NCI-H2107 treated with DMSO at 0.1 percent for 48 hours (cell line): ENCODE measurements at regions not wholly inside any gene's neighbourhood (a gene's known extent, or its start where the extent isn't known, plus 50 kb on each side); places are given as distances from the start of the nearest gene placed in this dataset.
"Not testable (repeated sequence)": the region's sequence is repeated elsewhere in the genome, so short reads cannot be mapped to it uniquely, and the experiment has no call there.

Experiments
- DNase-seq: peaks from one replicate; lab custom pipeline; 2025; ENCODE audit not compliant: unreplicated experiment; lab: John Stamatoyannopoulos, UW

DNA sequence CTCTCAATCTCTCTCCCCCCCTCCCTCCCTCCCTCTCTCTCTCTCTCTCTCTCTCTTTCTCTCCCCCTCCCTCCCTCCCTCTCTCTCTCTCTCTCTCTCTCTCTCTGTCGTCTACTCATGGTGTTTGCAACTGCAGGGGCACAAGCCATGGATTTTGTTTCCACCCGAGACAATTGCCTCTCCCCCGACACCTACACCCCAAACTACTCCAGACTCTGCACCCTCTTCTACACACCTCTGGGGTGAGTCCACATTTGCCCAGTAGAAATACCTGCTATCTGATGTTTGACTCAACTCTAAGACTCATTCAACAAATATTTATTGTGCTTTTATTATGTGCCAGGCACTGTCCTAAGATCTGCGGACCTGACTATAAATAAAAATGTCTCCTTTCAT lies 93.7 kb downstream of the TMEM17 start:
- no peak for DNase-seq

DNA sequence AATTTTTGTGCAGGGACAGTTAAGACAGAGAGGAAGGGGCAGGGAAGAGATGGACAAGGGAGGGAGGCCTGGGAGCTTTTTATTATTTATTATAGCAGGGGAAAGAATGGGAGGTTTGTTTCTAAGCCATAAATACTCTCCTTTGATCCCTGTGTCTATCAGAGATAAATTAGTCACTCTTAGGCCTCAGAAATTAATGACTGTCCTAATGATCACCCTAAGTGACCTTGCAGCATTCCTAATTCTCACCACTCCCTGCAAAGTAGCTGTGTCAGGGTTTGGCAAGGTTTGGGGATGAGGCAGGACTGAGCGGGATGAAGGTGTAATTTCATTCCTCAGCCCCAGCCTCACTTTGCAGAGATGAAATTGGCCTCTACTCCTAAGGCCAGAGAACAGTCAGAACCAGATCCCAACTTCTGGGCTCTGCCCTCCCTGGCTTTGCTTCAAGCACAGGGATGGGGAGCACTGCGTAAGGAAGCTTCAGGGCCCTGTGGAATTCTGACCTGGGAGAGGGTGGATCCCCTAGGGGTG lies 95.0 kb downstream of the TMEM17 start:
- no peak for DNase-seq

DNA sequence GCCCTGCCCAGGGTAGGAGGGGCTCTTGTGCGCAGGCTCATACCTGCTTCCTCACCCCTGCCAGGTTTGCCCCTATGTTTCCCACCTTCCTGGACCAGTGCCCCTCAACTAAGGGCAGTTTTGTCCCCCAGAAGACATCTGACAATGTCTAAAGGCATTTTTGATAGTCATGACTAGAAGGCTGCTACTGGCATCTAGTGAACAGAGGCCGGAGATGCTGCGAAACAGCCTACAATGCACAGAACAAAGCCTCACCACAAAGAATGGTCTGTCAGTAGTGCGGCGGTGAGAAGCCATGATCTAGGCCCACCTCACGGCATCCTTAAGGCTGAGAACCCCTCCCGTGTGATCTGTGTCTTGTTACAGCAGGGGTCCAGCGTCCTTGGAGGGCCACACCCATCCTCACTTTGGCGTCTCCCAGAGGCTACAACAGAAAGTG lies 96.0 kb downstream of the TMEM17 start:
- peak; percentile 28 for DNase-seq

DNA sequence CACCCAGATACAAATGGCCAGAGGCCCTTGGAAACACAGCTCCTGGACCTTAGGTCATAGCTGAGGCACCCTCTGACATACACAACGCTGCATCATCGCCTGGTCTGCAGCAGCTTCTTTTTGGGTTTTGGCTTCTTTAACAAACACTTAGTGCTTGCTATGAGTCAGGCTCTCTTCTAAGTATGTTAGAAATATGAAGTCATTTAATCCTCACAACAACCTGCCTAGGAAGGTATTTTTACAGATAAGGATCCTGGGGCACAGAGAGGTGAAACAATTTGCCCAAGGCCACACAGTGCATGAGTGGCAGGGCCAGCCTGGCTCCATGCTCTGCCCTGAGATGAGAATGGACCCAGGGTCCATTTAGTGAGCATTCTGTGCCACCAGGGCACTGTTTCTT lies 96.6 kb downstream of the TMEM17 start:
- DNase-seq = no peak

DNA sequence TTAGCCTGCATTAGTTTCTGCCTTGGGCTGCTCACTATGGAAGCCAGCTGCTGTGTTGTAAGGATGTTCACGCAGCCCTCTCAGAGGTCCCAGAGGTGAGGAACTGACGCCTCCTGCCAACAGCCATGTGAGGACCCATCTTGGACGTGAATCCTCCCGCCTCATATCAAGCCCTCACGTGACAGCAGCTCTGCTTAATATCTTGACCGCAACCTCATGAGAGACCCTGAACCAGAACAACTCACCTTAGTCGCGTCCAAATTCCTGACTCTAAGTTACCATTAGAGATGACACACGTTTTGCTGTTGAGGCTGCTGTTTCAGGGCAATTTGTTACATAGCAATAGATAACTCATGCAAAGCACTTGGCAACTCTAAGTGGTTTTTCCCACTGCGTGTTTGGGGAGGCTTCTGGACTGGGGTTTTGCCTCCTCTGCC lies 97.7 kb downstream of the TMEM17 start:
- DNase-seq = no peak

DNA sequence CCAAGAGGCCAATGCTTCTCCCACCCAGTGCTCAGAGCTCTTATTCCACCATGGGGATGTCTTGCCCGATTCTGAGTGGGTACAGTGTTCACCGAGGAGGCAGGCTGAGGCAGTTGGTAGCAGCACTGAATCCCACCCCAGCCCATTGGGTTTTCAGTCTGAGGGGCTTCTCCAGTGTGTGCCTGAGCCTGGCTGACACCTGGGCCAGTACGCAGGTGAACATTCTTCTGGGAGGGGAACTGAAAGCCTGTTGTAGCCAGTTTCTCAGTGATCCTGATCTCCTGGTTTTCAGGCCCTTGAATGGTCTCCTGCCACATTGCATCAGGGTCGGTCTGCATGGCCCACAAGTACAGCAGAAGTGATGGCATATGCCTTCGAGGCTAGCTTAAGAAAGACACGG lies 98.2 kb downstream of the TMEM17 start:
- DNase-seq = no peak

DNA sequence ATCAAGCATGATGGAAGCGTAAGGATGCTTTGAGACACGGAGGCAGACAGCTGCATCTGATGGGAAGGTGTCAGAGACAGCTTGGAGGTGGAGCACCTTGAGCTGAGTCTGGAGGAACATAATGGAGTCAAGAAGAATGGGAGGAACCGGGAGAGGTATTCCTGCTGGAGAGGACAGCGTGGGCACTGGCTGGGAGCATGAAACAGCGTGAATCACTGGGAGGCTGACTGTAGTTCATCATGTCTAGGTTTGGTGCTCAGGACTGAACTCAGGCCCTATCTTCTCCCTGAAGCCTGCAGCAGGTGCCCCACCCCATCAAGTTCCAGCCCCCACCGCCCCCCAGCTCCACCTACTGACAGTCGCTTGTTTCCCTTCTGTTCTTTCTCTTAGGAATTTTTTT lies 98.6 kb downstream of the TMEM17 start:
- DNase-seq = no peak

DNA sequence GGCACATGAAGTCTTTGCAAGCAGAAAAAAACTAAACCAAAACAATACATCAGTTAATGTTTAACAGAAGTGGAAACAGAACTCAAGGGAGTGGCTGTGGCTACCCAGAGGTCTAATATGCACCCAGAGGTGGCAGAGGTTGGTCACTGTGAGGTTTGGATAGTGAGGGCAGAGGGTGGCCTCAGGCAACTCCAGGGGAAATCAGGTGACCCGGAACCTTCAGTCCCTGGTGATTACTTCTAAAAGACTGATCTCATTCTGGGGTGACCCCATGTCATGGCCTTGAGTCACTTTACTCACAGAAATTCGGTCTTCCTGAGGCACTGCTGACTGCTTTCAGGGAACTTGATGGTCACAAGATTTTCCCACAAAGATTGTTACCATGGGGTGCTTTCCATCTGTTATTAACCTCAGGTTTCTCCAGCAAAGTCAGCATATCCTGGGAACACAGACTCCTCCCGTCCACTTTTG lies 99.4 kb downstream of the TMEM17 start:
- DNase-seq = no peak

DNA sequence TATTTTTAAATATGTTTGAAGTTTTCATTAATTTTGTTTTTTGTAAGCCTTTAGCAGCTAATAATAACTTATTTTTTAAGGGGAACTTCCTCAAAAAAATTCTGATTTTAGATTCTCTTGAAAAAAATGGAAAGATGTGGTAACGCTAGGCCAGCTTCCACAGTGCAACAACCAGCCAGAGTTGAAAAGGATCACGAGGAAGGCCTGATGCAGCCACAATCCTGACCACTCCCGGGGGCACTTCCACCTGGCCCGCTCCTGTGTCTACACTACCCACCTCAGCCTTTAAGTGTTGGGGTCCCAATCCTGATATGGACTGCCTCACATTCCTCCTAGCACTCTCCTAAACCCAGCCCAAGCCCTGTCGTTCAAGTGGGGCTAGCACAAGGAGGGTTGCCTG lies 101.1 kb downstream of the TMEM17 start:
- DNase-seq = no peak

DNA sequence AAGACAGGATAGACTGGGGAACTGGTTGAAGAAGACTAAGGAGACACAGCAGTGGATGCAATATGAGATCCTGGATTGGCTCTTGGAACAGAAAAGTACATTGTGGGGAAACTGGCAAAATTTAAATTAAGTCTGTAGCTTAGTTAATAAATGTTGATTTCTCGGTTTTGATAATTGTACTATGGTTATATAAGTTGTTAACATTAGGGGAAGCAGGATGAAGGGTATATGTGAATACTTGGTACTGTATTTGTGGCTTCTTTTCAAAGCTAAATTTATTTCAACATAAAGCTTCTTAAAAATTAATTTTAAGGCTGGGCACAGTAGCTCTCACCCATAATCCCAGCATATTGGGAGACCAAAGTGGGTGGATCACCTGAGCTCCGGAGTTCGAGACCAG lies 103.8 kb downstream of the TMEM17 start:
- no peak for DNase-seq

DNA sequence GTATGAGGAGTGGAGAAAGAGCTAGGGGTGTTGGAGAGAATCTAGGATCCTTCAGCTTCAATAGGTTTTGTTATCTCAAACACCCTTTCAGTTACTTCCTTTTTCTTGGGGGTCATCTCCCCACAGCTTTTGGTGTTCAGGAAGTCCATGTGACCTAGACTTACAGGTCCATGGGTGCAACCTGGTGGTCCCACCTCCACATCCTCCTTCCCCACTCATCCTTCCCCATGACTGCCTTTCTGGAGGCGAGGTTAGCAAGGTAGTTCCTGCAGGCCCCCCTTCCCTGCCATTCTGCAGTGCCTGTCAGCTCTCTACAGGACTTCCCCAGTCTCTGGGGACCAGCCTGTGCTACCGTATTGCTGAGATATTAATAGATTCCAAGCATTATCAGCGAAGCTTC lies 107.6 kb downstream of the TMEM17 start:
- DNase-seq = no peak

DNA sequence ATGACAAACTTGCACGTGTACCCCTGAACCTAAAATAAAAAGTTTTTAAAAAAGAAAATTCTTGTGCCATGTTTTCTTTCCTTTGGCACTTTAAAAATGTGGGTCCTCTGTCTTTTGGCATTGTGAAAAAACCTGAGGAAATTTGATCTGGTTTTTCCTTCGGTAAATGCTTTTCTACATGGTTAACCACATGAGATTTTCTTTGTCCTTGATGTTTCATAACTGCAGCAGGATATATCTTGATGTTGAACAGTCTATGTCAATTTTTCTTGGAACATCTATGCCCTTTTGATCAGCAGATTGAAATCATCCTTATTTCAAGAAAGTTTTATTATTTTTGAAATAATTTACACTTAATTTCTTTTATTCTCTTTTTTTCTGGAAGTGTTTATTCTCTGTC lies 109.1 kb downstream of the TMEM17 start:
- peak; percentile 45 for DNase-seq

DNA sequence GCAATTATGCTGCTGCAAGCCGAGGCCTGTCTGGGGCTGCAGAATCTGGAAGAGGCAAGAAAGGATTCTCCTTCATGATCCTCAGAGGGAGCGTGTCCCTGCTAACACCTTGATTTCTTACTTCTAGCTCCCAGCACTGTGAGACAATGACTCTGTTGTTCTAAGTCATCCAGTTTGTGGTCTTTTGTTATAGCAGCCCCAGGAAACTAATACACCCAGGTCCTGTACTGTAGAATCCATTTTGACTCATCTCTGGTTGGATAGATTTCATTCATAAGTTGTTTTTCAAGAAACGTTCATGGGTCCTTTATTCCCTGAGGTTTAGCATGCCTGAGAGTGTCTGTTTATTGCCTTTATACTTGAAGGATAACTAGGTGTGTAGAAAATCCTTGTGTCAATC lies 112.7 kb downstream of the TMEM17 start:
- no peak for DNase-seq

DNA sequence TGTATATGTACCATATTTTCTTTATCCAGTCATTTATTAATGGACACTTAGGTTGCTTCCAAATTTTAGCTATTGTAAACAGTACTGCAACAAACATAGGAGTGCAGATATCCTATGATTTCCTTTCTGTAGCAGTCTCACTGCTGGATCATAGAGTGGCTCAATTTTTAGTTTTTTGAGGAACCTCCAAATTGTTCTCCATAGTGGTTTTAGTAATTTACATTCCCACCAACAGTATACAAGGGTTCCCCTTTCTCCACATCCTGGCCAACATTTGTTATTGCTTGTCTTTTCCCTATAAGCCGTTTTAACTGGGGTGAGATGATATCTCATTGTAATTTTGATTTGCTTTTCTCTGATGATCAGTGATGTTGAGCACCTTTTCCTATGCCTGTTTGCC lies 114.3 kb downstream of the TMEM17 start:
- DNase-seq = no peak

DNA sequence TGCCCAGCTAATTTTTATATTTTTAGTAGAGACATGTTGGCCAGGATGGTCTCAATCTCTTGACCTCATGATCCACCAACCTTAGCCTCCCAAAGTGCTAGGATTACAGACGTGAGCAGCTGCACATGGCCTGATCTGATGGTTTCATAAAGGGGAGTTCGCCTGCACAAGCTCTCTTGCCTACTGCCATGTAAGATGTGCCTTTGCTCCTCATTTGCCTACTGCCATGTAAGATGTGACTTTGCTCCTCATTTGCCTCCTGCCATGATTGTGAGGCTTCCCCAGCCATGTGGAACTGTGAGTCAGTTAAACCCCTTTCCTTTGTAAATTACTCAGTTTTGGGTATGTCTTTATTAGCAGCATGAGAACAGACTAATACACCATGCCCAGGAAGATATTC lies 119.6 kb downstream of the TMEM17 start:
- DNase-seq = not testable (repeated sequence)

DNA sequence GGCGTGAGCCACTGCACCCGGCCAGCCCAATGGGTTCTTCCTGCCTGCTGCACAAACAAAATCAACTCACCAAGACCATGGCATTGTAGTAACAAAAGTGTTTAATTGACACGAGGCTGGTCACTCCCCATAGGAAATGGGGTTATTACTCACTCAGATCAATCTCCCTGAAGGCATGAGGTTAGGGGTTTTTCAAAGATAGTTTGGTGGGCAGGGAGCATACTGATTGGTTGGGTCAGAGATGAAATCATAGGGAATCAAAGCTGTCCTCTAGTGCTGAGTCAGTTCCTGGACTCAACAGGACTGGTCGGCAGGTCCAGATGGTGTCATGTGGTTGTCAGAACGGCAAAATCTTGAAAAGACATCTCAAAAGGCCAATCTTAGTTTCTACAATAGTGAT lies 122.1 kb downstream of the TMEM17 start:
- DNase-seq = no peak

DNA sequence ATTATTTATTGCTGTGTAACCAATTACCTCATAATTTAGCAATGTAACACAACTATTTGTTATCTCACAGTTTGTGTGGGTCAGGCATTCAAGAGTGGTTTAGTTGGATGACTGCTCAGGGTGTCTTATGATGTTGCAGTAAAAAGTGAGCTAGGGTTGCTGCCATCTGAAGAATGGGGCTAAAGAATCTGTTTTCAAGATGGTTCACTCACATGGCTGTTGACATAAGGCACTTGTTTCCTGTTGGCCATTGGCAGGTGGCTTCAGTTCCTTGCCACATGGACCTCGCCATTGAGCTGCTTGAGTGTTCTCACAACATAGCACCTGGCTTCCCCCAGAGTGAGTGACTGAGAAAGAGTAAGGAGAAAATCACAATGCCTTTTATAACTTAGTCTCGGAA lies 123.2 kb downstream of the TMEM17 start:
- no peak for DNase-seq

DNA sequence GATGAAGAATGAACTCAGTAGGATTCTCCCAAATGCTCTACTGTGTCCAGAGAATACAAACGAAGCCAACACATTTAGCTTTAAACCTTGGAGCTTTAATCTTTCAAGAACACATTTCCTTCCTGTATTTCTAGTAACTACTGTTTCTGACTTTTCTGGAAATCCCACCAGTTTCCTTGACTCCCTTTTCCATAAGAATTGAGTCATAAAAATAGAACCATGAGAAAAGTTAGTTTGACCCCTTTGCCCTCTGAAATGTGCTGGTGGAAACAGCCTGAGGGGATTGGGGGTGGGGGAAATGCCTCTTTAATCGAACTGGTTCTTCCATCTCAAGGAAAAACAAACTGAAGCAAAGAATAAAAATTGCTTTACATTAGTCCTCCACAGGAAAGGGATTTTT lies 123.9 kb downstream of the TMEM17 start:
- DNase-seq = no peak

DNA sequence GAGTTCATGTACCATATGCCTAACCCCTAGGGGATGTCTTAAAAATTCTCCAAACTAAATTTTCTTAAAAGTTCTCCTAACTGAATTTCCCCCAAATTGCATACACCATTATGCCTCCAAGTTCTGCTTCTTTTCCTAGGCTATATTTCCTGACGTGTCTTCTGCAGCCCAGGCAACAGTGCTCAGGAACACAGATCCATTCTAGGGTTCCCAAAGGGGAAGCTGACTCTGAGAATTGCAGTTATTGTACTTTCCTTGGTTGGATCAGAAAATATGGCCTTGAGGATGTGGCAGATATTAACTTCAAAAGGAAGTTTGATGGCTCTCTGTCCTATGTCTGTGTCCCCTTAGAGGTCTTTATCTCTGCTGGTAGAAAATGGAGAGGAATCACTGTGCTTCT lies 124.3 kb downstream of the TMEM17 start:
- no peak for DNase-seq

DNA sequence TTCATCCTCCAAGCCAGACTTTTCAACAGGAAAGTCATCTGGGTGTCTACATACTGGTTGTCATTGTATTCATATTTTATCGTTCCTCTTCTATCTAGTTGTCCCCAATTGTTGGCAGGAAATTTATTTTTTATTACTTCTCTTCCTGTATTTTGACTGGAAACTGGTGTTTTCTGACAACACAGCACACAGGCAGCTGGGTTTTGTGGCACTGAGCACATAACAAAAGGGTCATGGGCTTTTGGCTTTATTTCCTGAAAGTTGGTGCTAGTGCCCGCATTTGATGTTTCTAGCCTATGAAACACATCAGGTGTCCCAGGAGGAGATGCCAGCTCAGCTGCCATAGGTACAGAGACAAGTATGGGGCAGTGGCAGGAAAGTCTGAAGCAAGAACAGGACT lies 126.4 kb downstream of the TMEM17 start:
- no peak for DNase-seq

DNA sequence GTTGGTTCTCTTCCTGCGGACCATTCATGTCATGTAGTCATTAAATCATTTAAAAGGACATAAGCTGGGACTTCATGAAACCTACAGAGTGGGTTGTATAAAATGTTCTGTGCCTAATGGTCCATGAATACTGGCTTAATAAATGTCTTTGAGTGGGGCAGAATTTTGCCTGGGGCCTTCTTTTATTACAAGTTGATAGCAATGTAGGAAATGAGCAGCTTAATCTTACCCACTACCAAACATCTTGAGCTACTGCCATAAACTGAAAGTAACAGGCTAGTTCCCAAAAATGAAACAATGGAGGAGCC lies 130.9 kb downstream of the TMEM17 start:
- DNase-seq = no peak

DNA sequence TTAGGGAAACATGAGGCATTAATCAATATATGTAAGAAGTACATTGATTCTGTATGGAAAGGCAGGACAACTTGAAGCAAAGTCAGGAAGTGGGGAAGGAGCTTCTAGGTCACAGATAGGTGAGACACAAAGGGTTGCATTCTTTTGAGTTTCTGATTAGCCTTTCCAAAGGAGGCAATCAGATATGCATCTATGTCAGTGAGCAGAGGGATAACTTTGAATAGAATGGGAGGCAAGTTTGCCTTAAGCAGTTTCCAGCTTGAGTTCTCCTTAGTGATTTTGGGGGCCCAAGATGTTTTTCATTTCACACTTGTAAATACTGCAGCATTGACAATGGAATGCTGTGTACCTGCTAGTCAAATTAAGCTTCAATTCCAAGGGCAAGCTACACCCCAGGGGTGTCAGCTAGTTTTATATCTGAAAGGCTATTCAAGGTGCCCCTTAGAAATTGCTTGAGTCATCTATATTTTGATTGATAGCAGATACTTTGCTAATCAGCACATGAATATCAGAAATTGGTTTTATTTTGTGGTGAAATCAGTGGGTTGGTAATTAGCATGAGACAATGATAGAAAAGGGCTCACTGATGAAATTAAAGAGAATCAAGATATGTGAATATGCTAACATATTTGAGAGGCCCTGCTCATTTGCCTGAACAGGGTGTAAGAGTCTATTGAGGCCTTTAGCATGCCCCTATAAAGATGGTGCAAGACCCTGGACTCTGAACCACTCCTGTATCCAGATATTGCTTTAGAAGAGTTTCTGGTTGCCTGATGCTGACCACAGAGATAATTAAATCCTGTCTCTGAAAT lies 131.5 kb downstream of the TMEM17 start:
- no peak for DNase-seq

DNA sequence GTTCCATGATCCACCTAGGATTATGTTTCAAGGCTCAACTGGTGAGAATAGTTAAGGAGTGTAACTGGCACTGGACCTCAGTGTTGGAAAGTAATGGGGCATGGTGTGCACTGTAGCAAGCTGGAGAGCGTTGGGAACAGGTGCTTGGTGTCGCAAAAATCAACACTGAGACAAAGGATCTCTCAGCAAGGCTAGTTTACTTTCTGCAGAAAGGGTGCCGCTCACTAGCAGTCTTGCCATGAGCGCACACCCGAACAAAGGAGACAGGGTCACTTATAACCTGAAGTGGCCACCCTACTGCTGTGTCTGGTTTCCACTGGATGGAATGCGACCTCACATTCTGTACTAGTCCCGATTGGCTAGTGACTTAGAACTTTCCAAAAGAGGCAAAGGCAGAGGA lies 133.2 kb downstream of the TMEM17 start:
- no peak for DNase-seq
